ENCODE measurements at regions not wholly inside any gene's neighbourhood (a gene's known extent, or its start where the extent isn't known, plus 50 kb on each side); places are given as distances from the start of the nearest gene placed in this dataset.

GRCh38 chr10:31745612-31746376 is 182.8 kb downstream of the ARHGAP12 start:
- DNase-seq (ENCODE audit: low spot score): no peak
- H4K20me1 ChIP-seq (replicated peaks; ENCODE audit: insufficient read depth): no peaks in the 10 kb centered on the region
- H3K36me3 Mint-ChIP-seq (ENCODE audit: low read depth): no peaks in the 10 kb centered on the region
- no peaks in the 10 kb centered on the region; the same call in 2 of the 3 replicates for H3K4me1 Mint-ChIP-seq
- no peak overlapping the region for H3K27ac ChIP-seq (ENCODE audit: low read depth)
- no peaks in the 10 kb centered on the region for H3K79me2 ChIP-seq (replicated peaks; ENCODE audit: insufficient read depth)
- H3K4me1 ChIP-seq (ENCODE audit: insufficient read depth): no peaks in the 10 kb centered on the region
- H3K36me3 ChIP-seq (ENCODE audit: insufficient read depth): no peaks in the 10 kb centered on the region
- no peak overlapping the region for H2AFZ ChIP-seq
- TF ChIP-seq POLR2AphosphoS5 (IDR thresholded peaks at IDR 0.05; ENCODE audit: low read depth) (no peak), EZH2 (IDR thresholded peaks at IDR 0.05; ENCODE audit: low read depth, unreplicated experiment) (no peak), CTCF (conservative IDR thresholded peaks at IDR 0.05; ENCODE audit: low read depth in 2 of 2) (no peak), NANOG (IDR thresholded peaks at IDR 0.05; ENCODE audit: borderline replicate concordance) (no peak), CREB1 (CRISPR knock-in tag; IDR thresholded peaks at IDR 0.05; ENCODE audit: low read depth) (no peak), STAT1 (IDR thresholded peaks at IDR 0.05; ENCODE audit: unreplicated experiment) (no peak), JUNB (IDR thresholded peaks at IDR 0.05; ENCODE audit: unreplicated experiment) (no peak), ETS1 (IDR thresholded peaks at IDR 0.05) (no peak), ZNF462 (CRISPR knock-in tag; IDR thresholded peaks at IDR 0.05) (no peak), ZNF331 (CRISPR knock-in tag; IDR thresholded peaks at IDR 0.05; ENCODE audit: low read depth) (no peak), EZH2phosphoT487 (IDR thresholded peaks at IDR 0.05; ENCODE audit: unreplicated experiment) (no peak), ZNF114 (CRISPR knock-in tag; IDR thresholded peaks at IDR 0.05) (no peak)
- TF ChIP-seq, protein P1, sequence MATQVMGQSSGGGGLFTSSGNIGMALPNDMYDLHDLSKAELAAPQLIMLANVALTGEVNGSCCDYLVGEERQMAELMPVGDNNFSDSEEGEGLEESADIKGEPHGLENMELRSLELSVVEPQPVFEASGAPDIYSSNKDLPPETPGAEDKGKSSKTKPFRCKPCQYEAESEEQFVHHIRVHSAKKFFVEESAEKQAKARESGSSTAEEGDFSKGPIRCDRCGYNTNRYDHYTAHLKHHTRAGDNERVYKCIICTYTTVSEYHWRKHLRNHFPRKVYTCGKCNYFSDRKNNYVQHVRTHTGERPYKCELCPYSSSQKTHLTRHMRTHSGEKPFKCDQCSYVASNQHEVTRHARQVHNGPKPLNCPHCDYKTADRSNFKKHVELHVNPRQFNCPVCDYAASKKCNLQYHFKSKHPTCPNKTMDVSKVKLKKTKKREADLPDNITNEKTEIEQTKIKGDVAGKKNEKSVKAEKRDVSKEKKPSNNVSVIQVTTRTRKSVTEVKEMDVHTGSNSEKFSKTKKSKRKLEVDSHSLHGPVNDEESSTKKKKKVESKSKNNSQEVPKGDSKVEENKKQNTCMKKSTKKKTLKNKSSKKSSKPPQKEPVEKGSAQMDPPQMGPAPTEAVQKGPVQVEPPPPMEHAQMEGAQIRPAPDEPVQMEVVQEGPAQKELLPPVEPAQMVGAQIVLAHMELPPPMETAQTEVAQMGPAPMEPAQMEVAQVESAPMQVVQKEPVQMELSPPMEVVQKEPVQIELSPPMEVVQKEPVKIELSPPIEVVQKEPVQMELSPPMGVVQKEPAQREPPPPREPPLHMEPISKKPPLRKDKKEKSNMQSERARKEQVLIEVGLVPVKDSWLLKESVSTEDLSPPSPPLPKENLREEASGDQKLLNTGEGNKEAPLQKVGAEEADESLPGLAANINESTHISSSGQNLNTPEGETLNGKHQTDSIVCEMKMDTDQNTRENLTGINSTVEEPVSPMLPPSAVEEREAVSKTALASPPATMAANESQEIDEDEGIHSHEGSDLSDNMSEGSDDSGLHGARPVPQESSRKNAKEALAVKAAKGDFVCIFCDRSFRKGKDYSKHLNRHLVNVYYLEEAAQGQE (IDR thresholded peaks at IDR 0.05; ENCODE audit: unreplicated experiment): no peak
- H3K27me3 Mint-ChIP-seq (ENCODE audit: insufficient read depth, low read depth, poor library complexity): peaks cover 4% of the 10 kb centered on the region
- H3K9me2 ChIP-seq (ENCODE audit: insufficient read depth): no peaks in the 10 kb centered on the region
- no peak overlapping the region for H3K4me2 ChIP-seq
- no peaks in the 10 kb centered on the region for H3K27me3 ChIP-seq (ENCODE audit: insufficient read depth)
- no peak overlapping the region for H3K4me3 Mint-ChIP-seq
- H3K27ac Mint-ChIP-seq: no peak overlapping the region
- no peaks in the 10 kb centered on the region for H3F3A ChIP-seq (replicated peaks; ENCODE audit: low read depth)
- no peak overlapping the region for H3K4me3 ChIP-seq
- H3K9me3 Mint-ChIP-seq: no peaks in the 10 kb centered on the region; the same call in 2 of the 3 replicates
- no peak for ATAC-seq

Data from GM23338 (cell line).